Ascending aorta (tissue), 2 donors: ENCODE measurements at regions not wholly inside any gene's neighbourhood (a gene's known extent, or its start where the extent isn't known, plus 50 kb on each side); places are given as distances from the start of the nearest gene placed in this dataset.

Experiments used
- DNase-seq, 2 donors: peaks; one replicate each; pipeline ENCODE4 v3.0.0-alpha.2; 2019; ENCODE audit warnings: low spot score in 2 of 2
- H3K27ac ChIP-seq, 2 donors: fragments of 200-600 bp; sonication (generic); one replicate each; pipeline ENCODE4 v1.5.1; 2016 to 2017; ENCODE audit warnings: mild to moderate bottlenecking in 1 of 2
- H3K27me3 ChIP-seq: fragments of 200-600 bp; sonication (generic); one replicate; pipeline ENCODE4 v1.5.1; 2017
- H3K36me3 ChIP-seq, 2 donors: fragments of 200-600 bp; sonication (generic); one replicate each; pipeline ENCODE4 v1.5.1; 2016
- H3K4me1 ChIP-seq, 2 donors: fragments of 200-600 bp; sonication (generic); one replicate each; pipeline ENCODE4 v1.5.1; 2016 to 2017; ENCODE audit warnings: mild to moderate bottlenecking in 1 of 2
- H3K4me3 ChIP-seq, 2 donors: fragments of 200-600 bp; sonication (generic); one replicate each; pipeline ENCODE4 v1.5.1; 2016 to 2017; ENCODE audit warnings: mild to moderate bottlenecking in 1 of 2
- H3K9me3 ChIP-seq, 2 donors: fragments of 200-600 bp; sonication (generic); one replicate each; pipeline ENCODE4 v1.5.1; 2016
- CTCF ChIP-seq, 3 experiments: fragments of 200-600 bp in 2 of 3; fragments of 450-650 bp in 1 of 3; sonication (generic) in 2 of 3; IDR thresholded peaks; one replicate each; pipeline ENCODE4 v1.5.1; 2016 to 2019; ENCODE audit warnings: antibody characterized with exemption in 3 of 3, mild to moderate bottlenecking in 1 of 3, moderate library complexity in 1 of 3
- intact Hi-C: fragments of 100-400 bp; cut with DNase I; formaldehyde crosslinking; loops from one replicate; pipeline ENCODE4 v1.15.1; 2023

- TF ChIP-seq CTCF (IDR thresholded peaks at IDR 0.05) = no peak
- Histone ChIP-seq H3K9me3 (no peaks in the 10 kb centered on the region), H3K27ac (no peak overlapping the region), H3K27me3 (no peaks in the 10 kb centered on the region), H3K4me1 (no peaks in the 10 kb centered on the region), H3K4me3 (no peak overlapping the region), H3K36me3 (no peaks in the 10 kb centered on the region)
- intact Hi-C loops = no loop called here
- no peak for DNase-seq
Observed at GRCh38 chr20:40370800-40371199, 318.2 kb downstream of the MAFB start.

- intact Hi-C loops = no loop called here
- Histone ChIP-seq H3K4me1 (no peaks in the 10 kb centered on the region), H3K4me3 (no peak overlapping the region), H3K27ac (no peak overlapping the region), H3K36me3 (no peaks in the 10 kb centered on the region), H3K27me3 (no peaks in the 10 kb centered on the region), H3K9me3 (no peaks in the 10 kb centered on the region)
- no peak for DNase-seq
- no peak for TF ChIP-seq CTCF (IDR thresholded peaks at IDR 0.05)
Observed at GRCh38 chr20:40368876-40369275, 320.2 kb downstream of the MAFB start.

- Histone ChIP-seq H3K36me3 (no peaks in the 10 kb centered on the region), H3K4me1 (no peaks in the 10 kb centered on the region), H3K9me3 (no peaks in the 10 kb centered on the region), H3K4me3 (no peak overlapping the region), H3K27ac (no peak overlapping the region), H3K27me3 (no peaks in the 10 kb centered on the region)
- DNase-seq = no peak
- TF ChIP-seq CTCF (IDR thresholded peaks at IDR 0.05) = no peak
- intact Hi-C loops = no loop called here
Observed at GRCh38 chr20:40361916-40362315, 327.1 kb downstream of the MAFB start.

- no peaks in the 10 kb centered on the region for H3K9me3 ChIP-seq
- no peak for TF ChIP-seq CTCF (IDR thresholded peaks at IDR 0.05)
- no peaks in the 10 kb centered on the region for H3K36me3 ChIP-seq
- no peaks in the 10 kb centered on the region for H3K27me3 ChIP-seq
- intact Hi-C loops = no loop called here
- DNase-seq = no peak
- H3K4me3 ChIP-seq = no peak overlapping the region
- no peak overlapping the region for H3K27ac ChIP-seq
- no peaks in the 10 kb centered on the region for H3K4me1 ChIP-seq
Observed at GRCh38 chr20:40359131-40359912, 329.7 kb downstream of the MAFB start.

GRCh38 chr20:40354880-40355279 lies 334.2 kb downstream of the MAFB start:
- Histone ChIP-seq H3K27me3 (no peaks in the 10 kb centered on the region), H3K27ac (no peak overlapping the region), H3K9me3 (no peaks in the 10 kb centered on the region), H3K36me3 (no peaks in the 10 kb centered on the region), H3K4me1 (no peaks in the 10 kb centered on the region), H3K4me3 (no peak overlapping the region)
- DNase-seq = no peak
- intact Hi-C loops = no loop called here
- no peak for TF ChIP-seq CTCF (IDR thresholded peaks at IDR 0.05)
